IPS DF 4.7 (cell line): ENCODE measurements at regions not wholly inside any gene's neighbourhood (a gene's known extent, or its start where the extent isn't known, plus 50 kb on each side); places are given as distances from the start of the nearest gene placed in this dataset.

Source experiments
- DNase-seq: peaks from one replicate; pipeline ENCODE4 v3.0.0-alpha.2; 2013; ENCODE audit warnings: low spot score; ENCODE audit errors: extremely low read depth

- DNase-seq, result no peak
These were observed 1378.4 kb upstream of the PIK3C3 start for GRCh38 chr18:40576507-40577115.

GRCh38 chr18:40570615-40571014 lies 1384.4 kb upstream of the PIK3C3 start:
- DNase-seq, result no peak

- no peak for DNase-seq
These were observed 1385.4 kb upstream of the PIK3C3 start for GRCh38 chr18:40569605-40570004.

GRCh38 chr18:40566510-40566844 lies 1388.6 kb upstream of the PIK3C3 start:
- no peak for DNase-seq

- no peak for DNase-seq
These were observed 1389.1 kb upstream of the PIK3C3 start for GRCh38 chr18:40565805-40566509.

GRCh38 chr18:40559556-40559955 lies 1395.5 kb upstream of the PIK3C3 start:
- no peak for DNase-seq

- DNase-seq, result no peak
These were observed 1396.2 kb upstream of the PIK3C3 start for GRCh38 chr18:40558706-40559392.

GRCh38 chr18:40555914-40556313 lies 1399.1 kb upstream of the PIK3C3 start:
- DNase-seq, result no peak

- no peak for DNase-seq
These were observed 1402.0 kb upstream of the PIK3C3 start for GRCh38 chr18:40553029-40553428.

GRCh38 chr18:40546875-40547274 lies 1408.2 kb upstream of the PIK3C3 start:
- no peak for DNase-seq

GRCh38 chr18:40534723-40535122 lies 1420.3 kb upstream of the PIK3C3 start:
- DNase-seq, result no peak

- no peak for DNase-seq
These were observed 1423.0 kb upstream of the PIK3C3 start for GRCh38 chr18:40532046-40532445.

GRCh38 chr18:40531051-40531450 lies 1424.0 kb upstream of the PIK3C3 start:
- DNase-seq, result no peak

- no peak for DNase-seq
These were observed 1425.6 kb upstream of the PIK3C3 start for GRCh38 chr18:40529478-40529877.

- no peak for DNase-seq
These were observed 1430.2 kb upstream of the PIK3C3 start for GRCh38 chr18:40524881-40525280.

GRCh38 chr18:40523287-40523686 lies 1431.7 kb upstream of the PIK3C3 start:
- DNase-seq, result no peak

GRCh38 chr18:40501026-40501425 lies 1454.0 kb upstream of the PIK3C3 start:
- DNase-seq, result no peak

- no peak for DNase-seq
These were observed 1460.4 kb upstream of the PIK3C3 start for GRCh38 chr18:40494603-40495002.

GRCh38 chr18:40493316-40493715 lies 1461.7 kb upstream of the PIK3C3 start:
- no peak for DNase-seq

- DNase-seq, result no peak
These were observed 1465.7 kb upstream of the PIK3C3 start for GRCh38 chr18:40489301-40489700.

GRCh38 chr18:40485318-40485717 lies 1469.7 kb upstream of the PIK3C3 start:
- no peak for DNase-seq

- no peak for DNase-seq
These were observed 1481.6 kb upstream of the PIK3C3 start for GRCh38 chr18:40473221-40474029.
